ENCODE measurements at regions not wholly inside any gene's neighbourhood (a gene's known extent, or its start where the extent isn't known, plus 50 kb on each side); places are given as distances from the start of the nearest gene placed in this dataset.

DNA sequence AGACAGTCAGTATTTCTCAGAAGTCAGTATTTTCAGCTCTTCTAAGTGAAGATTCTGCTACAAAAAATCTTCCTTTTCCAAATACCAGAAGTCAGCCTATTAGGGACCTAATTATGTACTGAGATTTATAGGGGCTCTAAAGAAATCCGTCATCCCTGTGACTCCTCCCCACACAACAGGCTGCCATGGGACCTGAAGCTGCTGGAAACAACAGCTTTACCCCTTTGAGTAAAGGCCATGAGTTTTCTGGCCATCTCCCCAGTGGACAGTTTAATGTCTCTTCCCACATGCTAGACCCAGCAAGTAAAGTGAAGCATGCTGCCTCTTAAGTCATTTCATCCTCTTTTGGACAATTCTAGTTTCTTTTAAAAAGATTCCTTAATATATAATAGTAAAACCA lies 255.7 kb upstream of the ACVR2A start:
- no peak for ATAC-seq
- TF ChIP-seq ARNTL (CRISPR knock-in tag; IDR thresholded peaks at IDR 0.05; ENCODE audit: borderline replicate concordance, low read depth): no peak
- TF ChIP-seq ZFP30 (CRISPR knock-in tag; IDR thresholded peaks at IDR 0.05): no peak
- TF ChIP-seq ZNF70 (CRISPR knock-in tag; IDR thresholded peaks at IDR 0.05): no peak
- TF ChIP-seq TCF4 (CRISPR knock-in tag; IDR thresholded peaks at IDR 0.05; ENCODE audit: borderline replicate concordance): no peak
- no peak for TF ChIP-seq TOX (CRISPR knock-in tag; IDR thresholded peaks at IDR 0.05; ENCODE audit: borderline replicate concordance)
- no peak for TF ChIP-seq ESRRG (CRISPR knock-in tag; IDR thresholded peaks at IDR 0.05)
- no peak for TF ChIP-seq ZNF565 (CRISPR knock-in tag; conservative IDR thresholded peaks at IDR 0.05; ENCODE audit: low read depth)
- TF ChIP-seq, protein P1, sequence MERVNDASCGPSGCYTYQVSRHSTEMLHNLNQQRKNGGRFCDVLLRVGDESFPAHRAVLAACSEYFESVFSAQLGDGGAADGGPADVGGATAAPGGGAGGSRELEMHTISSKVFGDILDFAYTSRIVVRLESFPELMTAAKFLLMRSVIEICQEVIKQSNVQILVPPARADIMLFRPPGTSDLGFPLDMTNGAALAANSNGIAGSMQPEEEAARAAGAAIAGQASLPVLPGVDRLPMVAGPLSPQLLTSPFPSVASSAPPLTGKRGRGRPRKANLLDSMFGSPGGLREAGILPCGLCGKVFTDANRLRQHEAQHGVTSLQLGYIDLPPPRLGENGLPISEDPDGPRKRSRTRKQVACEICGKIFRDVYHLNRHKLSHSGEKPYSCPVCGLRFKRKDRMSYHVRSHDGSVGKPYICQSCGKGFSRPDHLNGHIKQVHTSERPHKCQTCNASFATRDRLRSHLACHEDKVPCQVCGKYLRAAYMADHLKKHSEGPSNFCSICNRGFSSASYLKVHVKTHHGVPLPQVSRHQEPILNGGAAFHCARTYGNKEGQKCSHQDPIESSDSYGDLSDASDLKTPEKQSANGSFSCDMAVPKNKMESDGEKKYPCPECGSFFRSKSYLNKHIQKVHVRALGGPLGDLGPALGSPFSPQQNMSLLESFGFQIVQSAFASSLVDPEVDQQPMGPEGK (CRISPR knock-in tag; IDR thresholded peaks at IDR 0.05; ENCODE audit: borderline replicate concordance): no peak
- TF ChIP-seq GLIS3 (CRISPR knock-in tag; IDR thresholded peaks at IDR 0.05): no peak
- TF ChIP-seq, protein P2, sequence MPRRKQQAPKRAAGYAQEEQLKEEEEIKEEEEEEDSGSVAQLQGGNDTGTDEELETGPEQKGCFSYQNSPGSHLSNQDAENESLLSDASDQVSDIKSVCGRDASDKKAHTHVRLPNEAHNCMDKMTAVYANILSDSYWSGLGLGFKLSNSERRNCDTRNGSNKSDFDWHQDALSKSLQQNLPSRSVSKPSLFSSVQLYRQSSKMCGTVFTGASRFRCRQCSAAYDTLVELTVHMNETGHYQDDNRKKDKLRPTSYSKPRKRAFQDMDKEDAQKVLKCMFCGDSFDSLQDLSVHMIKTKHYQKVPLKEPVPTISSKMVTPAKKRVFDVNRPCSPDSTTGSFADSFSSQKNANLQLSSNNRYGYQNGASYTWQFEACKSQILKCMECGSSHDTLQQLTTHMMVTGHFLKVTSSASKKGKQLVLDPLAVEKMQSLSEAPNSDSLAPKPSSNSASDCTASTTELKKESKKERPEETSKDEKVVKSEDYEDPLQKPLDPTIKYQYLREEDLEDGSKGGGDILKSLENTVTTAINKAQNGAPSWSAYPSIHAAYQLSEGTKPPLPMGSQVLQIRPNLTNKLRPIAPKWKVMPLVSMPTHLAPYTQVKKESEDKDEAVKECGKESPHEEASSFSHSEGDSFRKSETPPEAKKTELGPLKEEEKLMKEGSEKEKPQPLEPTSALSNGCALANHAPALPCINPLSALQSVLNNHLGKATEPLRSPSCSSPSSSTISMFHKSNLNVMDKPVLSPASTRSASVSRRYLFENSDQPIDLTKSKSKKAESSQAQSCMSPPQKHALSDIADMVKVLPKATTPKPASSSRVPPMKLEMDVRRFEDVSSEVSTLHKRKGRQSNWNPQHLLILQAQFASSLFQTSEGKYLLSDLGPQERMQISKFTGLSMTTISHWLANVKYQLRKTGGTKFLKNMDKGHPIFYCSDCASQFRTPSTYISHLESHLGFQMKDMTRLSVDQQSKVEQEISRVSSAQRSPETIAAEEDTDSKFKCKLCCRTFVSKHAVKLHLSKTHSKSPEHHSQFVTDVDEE (CRISPR knock-in tag; IDR thresholded peaks at IDR 0.05): no peak
- TF ChIP-seq SNAI2 (CRISPR knock-in tag; IDR thresholded peaks at IDR 0.05): no peak

DNA sequence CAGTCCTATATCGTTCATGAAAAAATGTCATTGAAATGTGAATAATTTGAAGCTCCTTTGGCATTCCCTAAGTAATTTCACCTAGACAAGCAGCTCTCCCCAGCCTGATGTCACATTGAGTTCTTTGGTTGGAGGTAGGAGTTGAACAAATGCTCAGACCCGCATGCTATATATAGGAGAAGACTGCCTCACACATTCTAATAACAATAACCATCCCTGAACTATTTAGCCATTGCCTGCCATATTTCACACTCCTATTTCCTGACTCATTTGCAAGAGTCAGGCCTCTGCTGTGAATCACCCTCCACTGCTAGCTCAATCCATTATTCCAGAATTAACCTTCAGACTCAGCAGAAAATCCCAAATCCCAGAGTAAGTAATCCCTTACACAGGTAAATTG lies 256.6 kb upstream of the ACVR2A start:
- no peak; the same call in 2 of the 3 replicates for ATAC-seq
- TF ChIP-seq OSR1 (CRISPR knock-in tag; IDR thresholded peaks at IDR 0.05) (no peak), ISL1 (CRISPR knock-in tag; IDR thresholded peaks at IDR 0.05) (no peak), ZFP30 (CRISPR knock-in tag; IDR thresholded peaks at IDR 0.05) (no peak), ZC3H10 (CRISPR knock-in tag; IDR thresholded peaks at IDR 0.05) (no peak), ZNF70 (CRISPR knock-in tag; IDR thresholded peaks at IDR 0.05) (no peak), ZNF565 (CRISPR knock-in tag; conservative IDR thresholded peaks at IDR 0.05; ENCODE audit: low read depth) (no peak), BACH2 (CRISPR knock-in tag; IDR thresholded peaks at IDR 0.05; ENCODE audit: borderline replicate concordance) (no peak), RARB (CRISPR knock-in tag; IDR thresholded peaks at IDR 0.05) (no peak), CSDC2 (CRISPR knock-in tag; IDR thresholded peaks at IDR 0.05) (no peak), ARNTL (CRISPR knock-in tag; IDR thresholded peaks at IDR 0.05; ENCODE audit: borderline replicate concordance, low read depth) (no peak), TCF4 (CRISPR knock-in tag; IDR thresholded peaks at IDR 0.05; ENCODE audit: borderline replicate concordance) (no peak)
- TF ChIP-seq, protein P1 (CRISPR knock-in tag; IDR thresholded peaks at IDR 0.05; ENCODE audit: borderline replicate concordance): no peak
- TF ChIP-seq, protein P2 (CRISPR knock-in tag; IDR thresholded peaks at IDR 0.05): no peak

DNA sequence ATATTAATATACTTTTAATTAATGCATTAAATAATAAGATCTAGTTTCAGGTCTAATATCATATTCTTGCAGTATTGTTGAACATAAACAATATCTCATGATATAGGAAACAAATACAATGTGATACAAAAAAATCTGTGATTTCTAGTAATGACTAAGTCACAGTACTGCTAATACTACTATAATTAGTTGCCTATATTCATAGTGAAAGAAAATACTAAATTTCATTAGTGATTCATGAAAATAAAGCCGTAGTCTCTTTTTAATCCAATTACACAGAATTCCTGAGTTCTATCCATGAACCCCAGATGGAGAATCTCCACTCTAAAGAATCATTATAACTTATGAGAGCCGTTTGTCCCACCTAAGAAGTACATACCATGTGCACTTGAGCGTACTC lies 266.3 kb upstream of the ACVR2A start:
- no peak for ATAC-seq
- TF ChIP-seq PPARA (CRISPR knock-in tag; IDR thresholded peaks at IDR 0.05; ENCODE audit: borderline replicate concordance) (no peak), ARNTL (CRISPR knock-in tag; IDR thresholded peaks at IDR 0.05; ENCODE audit: borderline replicate concordance, low read depth) (no peak), ISL1 (CRISPR knock-in tag; IDR thresholded peaks at IDR 0.05) (no peak), SNAI2 (CRISPR knock-in tag; IDR thresholded peaks at IDR 0.05) (no peak), ESRRG (CRISPR knock-in tag; IDR thresholded peaks at IDR 0.05) (no peak), ZNF565 (CRISPR knock-in tag; conservative IDR thresholded peaks at IDR 0.05; ENCODE audit: low read depth) (no peak), ZFP30 (CRISPR knock-in tag; IDR thresholded peaks at IDR 0.05) (no peak), OSR1 (CRISPR knock-in tag; IDR thresholded peaks at IDR 0.05) (no peak), CSDC2 (CRISPR knock-in tag; IDR thresholded peaks at IDR 0.05) (no peak), BACH2 (CRISPR knock-in tag; IDR thresholded peaks at IDR 0.05; ENCODE audit: borderline replicate concordance) (no peak), ZC3H10 (CRISPR knock-in tag; IDR thresholded peaks at IDR 0.05) (no peak), TOX (CRISPR knock-in tag; IDR thresholded peaks at IDR 0.05; ENCODE audit: borderline replicate concordance) (no peak), ZNF8 (CRISPR knock-in tag; IDR thresholded peaks at IDR 0.05) (no peak), ZNF70 (CRISPR knock-in tag; IDR thresholded peaks at IDR 0.05) (no peak), GLIS3 (CRISPR knock-in tag; IDR thresholded peaks at IDR 0.05) (no peak), ZFP3 (CRISPR knock-in tag; IDR thresholded peaks at IDR 0.05) (no peak)
- TF ChIP-seq, protein P3, sequence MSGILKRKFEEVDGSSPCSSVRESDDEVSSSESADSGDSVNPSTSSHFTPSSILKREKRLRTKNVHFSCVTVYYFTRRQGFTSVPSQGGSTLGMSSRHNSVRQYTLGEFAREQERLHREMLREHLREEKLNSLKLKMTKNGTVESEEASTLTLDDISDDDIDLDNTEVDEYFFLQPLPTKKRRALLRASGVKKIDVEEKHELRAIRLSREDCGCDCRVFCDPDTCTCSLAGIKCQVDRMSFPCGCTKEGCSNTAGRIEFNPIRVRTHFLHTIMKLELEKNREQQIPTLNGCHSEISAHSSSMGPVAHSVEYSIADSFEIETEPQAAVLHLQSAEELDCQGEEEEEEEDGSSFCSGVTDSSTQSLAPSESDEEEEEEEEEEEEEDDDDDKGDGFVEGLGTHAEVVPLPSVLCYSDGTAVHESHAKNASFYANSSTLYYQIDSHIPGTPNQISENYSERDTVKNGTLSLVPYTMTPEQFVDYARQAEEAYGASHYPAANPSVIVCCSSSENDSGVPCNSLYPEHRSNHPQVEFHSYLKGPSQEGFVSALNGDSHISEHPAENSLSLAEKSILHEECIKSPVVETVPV (CRISPR knock-in tag; IDR thresholded peaks at IDR 0.05): no peak
- TF ChIP-seq, protein P1 (CRISPR knock-in tag; IDR thresholded peaks at IDR 0.05; ENCODE audit: borderline replicate concordance): no peak
- TF ChIP-seq, protein P4, sequence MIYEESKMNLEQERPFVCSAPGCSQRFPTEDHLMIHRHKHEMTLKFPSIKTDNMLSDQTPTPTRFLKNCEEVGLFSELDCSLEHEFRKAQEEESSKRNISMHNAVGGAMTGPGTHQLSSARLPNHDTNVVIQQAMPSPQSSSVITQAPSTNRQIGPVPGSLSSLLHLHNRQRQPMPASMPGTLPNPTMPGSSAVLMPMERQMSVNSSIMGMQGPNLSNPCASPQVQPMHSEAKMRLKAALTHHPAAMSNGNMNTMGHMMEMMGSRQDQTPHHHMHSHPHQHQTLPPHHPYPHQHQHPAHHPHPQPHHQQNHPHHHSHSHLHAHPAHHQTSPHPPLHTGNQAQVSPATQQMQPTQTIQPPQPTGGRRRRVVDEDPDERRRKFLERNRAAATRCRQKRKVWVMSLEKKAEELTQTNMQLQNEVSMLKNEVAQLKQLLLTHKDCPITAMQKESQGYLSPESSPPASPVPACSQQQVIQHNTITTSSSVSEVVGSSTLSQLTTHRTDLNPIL (CRISPR knock-in tag; IDR thresholded peaks at IDR 0.05; ENCODE audit: low read depth): no peak
